K562 (cell line): ENCODE measurements at regions not wholly inside any gene's neighbourhood (a gene's known extent, or its start where the extent isn't known, plus 50 kb on each side); places are given as distances from the start of the nearest gene placed in this dataset.

ENCODE experiments used
- ATAC-seq: fragments of 200-7000 bp; cut with Tn5 transposase; 3 replicates; pipeline ENCODE4 v1.9.1; 2020; ENCODE audit warnings: moderate library complexity
- BruUV-seq: library from RNA; stranded (reverse); fragments of 400-500 nt; replicated peaks from 2 replicates; lab custom pipeline; 2021; lab: Mats Ljungman, UMichigan
- CTCF ChIA-PET: fragments of 300-600 bp; formaldehyde crosslinking; extraction: SDS; loops from one replicate; lab custom pipeline; 2021; ENCODE audit warnings: low intra/inter-chr PET ratio; lab: Yijun Ruan, JAX
- POLR2A ChIA-PET: fragments of 300-600, 350-650 bp; sonication (Branson Sonifier 250); formaldehyde crosslinking; extraction: SDS; loops from one replicate; lab custom pipeline; 2021; ENCODE audit warnings: antibody characterized with exemption, inconsistent platforms; lab: Yijun Ruan, JAX
- DNase-seq, 4 experiments: peaks; one replicate each; pipeline versions ENCODE4 v3.0.0 to v3.0.0-alpha.2; 2011 to 2018; ENCODE audit warnings: low spot score in 3 of 4, mixed read lengths in 3 of 4; ENCODE audit errors: extremely low read depth in 1 of 4
- FAIRE-seq: peaks from 2 replicates; lab custom pipeline; 2011; peaks lifted over from hg19 to GRCh38; lab: Jason Lieb, UNC
- H2AFZ ChIP-seq: 2 replicates; pipeline ENCODE4 v1.6.0; 2011; ENCODE audit warnings: low read depth, low read length, control low read depth, inconsistent platforms
- H3K27ac ChIP-seq: fragments of 200-600 bp; 3 replicates; pipeline ENCODE4 v1.8.0; 2011; ENCODE audit warnings: low read depth, mild to moderate bottlenecking, control low read depth, inconsistent platforms, low read length, moderate library complexity, mixed read lengths; ENCODE audit errors: extremely low read depth
- H3K27me3 ChIP-seq, 2 experiments: fragments of 300-600 bp in 1 of 2; 2 replicates in 1 of 2; 3 replicates in 1 of 2; pipeline versions ENCODE4 v1.6.0 to v1.8.0; 2011; ENCODE audit warnings: inconsistent platforms in 2 of 2, low read length in 2 of 2, mild to moderate bottlenecking in 1 of 2, mixed read lengths in 1 of 2, moderate library complexity in 1 of 2; ENCODE audit not compliant: control insufficient read depth in 2 of 2, insufficient read depth in 2 of 2
- H3K36me3 ChIP-seq: fragments of 300-600 bp; 3 replicates; pipeline ENCODE4 v1.8.0; 2011; ENCODE audit warnings: mild to moderate bottlenecking, low read length, inconsistent platforms; ENCODE audit not compliant: control insufficient read depth, insufficient read depth
- H3K4me1 ChIP-seq, 2 experiments: fragments of 200-600 bp in 1 of 2; replicated peaks in 1 of 2; 2 replicates in 1 of 2; 3 replicates in 1 of 2; pipeline versions ENCODE4 v1.5.1 to v1.8.0; 2011; ENCODE audit warnings: inconsistent platforms in 2 of 2, low read length in 2 of 2, mild to moderate bottlenecking in 1 of 2, mixed read lengths in 1 of 2, moderate library complexity in 1 of 2; ENCODE audit not compliant: control insufficient read depth in 2 of 2, insufficient read depth in 2 of 2
- H3K4me2 ChIP-seq: 2 replicates; pipeline ENCODE4 v1.6.1; 2011; ENCODE audit warnings: low read length, control low read depth, inconsistent platforms, mixed read lengths; ENCODE audit not compliant: insufficient read depth
- H3K4me3 ChIP-seq: fragments of 200-600 bp; sonication (generic), shearing (Covaris generic); 2 replicates; pipeline ENCODE4 v1.5.1; 2016; ENCODE audit warnings: control low read depth, inconsistent platforms
- H3K79me2 ChIP-seq: fragments of 200-600 bp; 3 replicates; pipeline ENCODE4 v1.8.0; 2011; ENCODE audit warnings: low read length, inconsistent platforms; ENCODE audit not compliant: control insufficient read depth, insufficient read depth
- H3K9ac ChIP-seq, 2 experiments: 2 replicates each; pipeline versions ENCODE4 v1.6.0 to v1.6.1; 2011; ENCODE audit warnings: low read depth in 2 of 2, low read length in 2 of 2, control low read depth in 1 of 2, inconsistent platforms in 1 of 2, mild to moderate bottlenecking in 1 of 2, mixed read lengths in 1 of 2; ENCODE audit not compliant: insufficient read depth in 1 of 2
- H3K9me1 ChIP-seq: one replicate; pipeline ENCODE4 v1.6.0; 2011; ENCODE audit warnings: inconsistent platforms, mild to moderate bottlenecking, low read length, moderate library complexity; ENCODE audit not compliant: control insufficient read depth, insufficient read depth
- H3K9me3 ChIP-seq: replicated peaks from 2 replicates; pipeline ENCODE4 v1.5.1; 2011; ENCODE audit warnings: low read depth, low read length, inconsistent platforms; ENCODE audit not compliant: control insufficient read depth, insufficient read depth
- H4K20me1 ChIP-seq: replicated peaks from 2 replicates; pipeline ENCODE4 v1.6.1; 2011; ENCODE audit warnings: low read length, inconsistent platforms, mixed read lengths; ENCODE audit not compliant: control insufficient read depth, insufficient read depth
- FOXP1 ChIP-seq: sonication (generic); formaldehyde crosslinking; IDR thresholded peaks from 2 replicates; pipeline ENCODE4 v1.8.0; 2022; ENCODE audit warnings: mild to moderate bottlenecking, missing genetic modification reagents
- HCFC1 ChIP-seq: IDR thresholded peaks from 2 replicates; pipeline ENCODE4 v1.6.1; 2012; ENCODE audit warnings: low read depth, low read length, improper control_type of control experiment
- MAFG ChIP-seq: fragments of 450-650 bp; conservative IDR thresholded peaks from 2 replicates; pipeline ENCODE4 v1.6.1; 2016; ENCODE audit warnings: missing genetic modification characterization, missing compliant biosample characterization
- SIX5 ChIP-seq, 2 experiments: IDR thresholded peaks; 2 replicates each; pipeline ENCODE4 v1.6.1; 2011; ENCODE audit warnings: low read length in 2 of 2, borderline replicate concordance in 1 of 2, low read depth in 1 of 2, mild to moderate bottlenecking in 1 of 2, moderate library complexity in 1 of 2; ENCODE audit not compliant: insufficient read depth in 1 of 2
- ZBTB34 ChIP-seq: fragments of 250-450 bp; sonication (Bioruptor Pico); IDR thresholded peaks from 2 replicates; pipeline ENCODE4 v1.8.0; 2021; ENCODE audit warnings: mild to moderate bottlenecking, moderate library complexity
- ZNF143 ChIP-seq: sonication (generic); formaldehyde crosslinking; IDR thresholded peaks from 2 replicates; pipeline ENCODE4 v1.9.0; 2022; ENCODE audit warnings: mild to moderate bottlenecking, missing genetic modification reagents
- ZNF197 ChIP-seq: fragments of 200-800 bp; sonication (Bioruptor generic); IDR thresholded peaks from 2 replicates; pipeline ENCODE4 v1.6.1; 2016; ENCODE audit warnings: low read depth, missing genetic modification characterization, missing compliant biosample characterization
- ZNF24 ChIP-seq: fragments of 450-650 bp; IDR thresholded peaks from 2 replicates; pipeline ENCODE4 v1.6.1; 2016
- WGBS: fragments of 100-300 bp; shearing (Covaris generic); methylation state at CpG from one replicate; pipeline ENCODE4 v1.1.6; 2016; ENCODE audit warnings: low coverage, mixed read lengths; ENCODE audit not compliant: insufficient coverage; ENCODE audit errors: missing lambda C conversion rate; 5-methylcytosine and 5-hydroxymethylcytosine counted together
- in situ Hi-C: fragments of 300-500 bp; cut with MboI; formaldehyde crosslinking; loops from 4 replicates; pipeline ENCODE4 v1.15.0; 2018; ENCODE audit warnings: inconsistent platforms, mixed read lengths
- intact Hi-C: fragments of 100-400 bp; cut with micrococcal nuclease; formaldehyde crosslinking; loops from 2 replicates; pipeline ENCODE4 v1.14.2; 2022

GRCh38 chr6:137332637-137333280, 113.6 kb upstream of the IFNGR1 start:
- no peak overlapping the region for H2AFZ ChIP-seq
- no peaks in the 10 kb centered on the region for H3K9me3 ChIP-seq
- no peaks in the 10 kb centered on the region for H3K9me1 ChIP-seq
- no peak overlapping the region for H3K4me3 ChIP-seq
- POLR2A ChIA-PET: no interaction called here
- H4K20me1 ChIP-seq: no peaks in the 10 kb centered on the region
- in situ Hi-C loops: no loop called here
- no peaks in the 10 kb centered on the region for H3K36me3 ChIP-seq
- CTCF ChIA-PET: no interaction called here
- no peak for TF ChIP-seq FOXP1 (CRISPR knock-in tag)
- 0 out of 2 replicates have a peak, but pooled peaks have one; percentile 4 for TF ChIP-seq MAFG (tag)
- TF ChIP-seq ZBTB34 (CRISPR knock-in tag): no peak
- TF ChIP-seq, all 486 proteins: peak for 1
- ATAC-seq: no peak
- no TSS peak for BruUV-seq
- intact Hi-C loops: no loop called here
- Histone ChIP-seq H3K27ac (no peak overlapping the region), H3K4me2 (no peak overlapping the region), H3K27me3 (peaks cover 0 to 24% of the 10 kb centered on the region in 2 experiments; a peak in 3 of 5 replicates), H3K9ac (no peak overlapping the region), H3K79me2 (no peaks in the 10 kb centered on the region), H3K4me1 (no peaks in the 10 kb centered on the region)
- no peak for FAIRE-seq
- 8% methylated on average over 8 of the region's 8 CpGs for WGBS
- DNase-seq: no peak

- H3K36me3 ChIP-seq: no peaks in the 10 kb centered on the region
- H3K9me3 ChIP-seq: no peaks in the 10 kb centered on the region
- H3K4me2 ChIP-seq: no peak overlapping the region
- H4K20me1 ChIP-seq: no peaks in the 10 kb centered on the region
- CTCF ChIA-PET: no interaction called here
- H3K4me3 ChIP-seq: no peak overlapping the region
- DNase-seq (no peak), FAIRE-seq (peak; percentile 37), ATAC-seq (peak; percentile 55; the same call in 2 of the 3 replicates)
- 0% methylated on average over 1 of the region's 1 CpG for WGBS
- no peak overlapping the region for H3K27ac ChIP-seq
- no TSS peak for BruUV-seq
- no peaks in the 10 kb centered on the region for H3K4me1 ChIP-seq
- POLR2A ChIA-PET: no interaction called here
- no peak for TF ChIP-seq ZNF24
- TF ChIP-seq HCFC1: peak; percentile 63
- peak in 1 of 2 experiments; percentile 21; a peak in 1 of 4 replicates for TF ChIP-seq SIX5 (IDR thresholded peaks at IDR 0.05; ENCODE audit: borderline replicate concordance in 1 of 2, insufficient read depth in 1 of 2, low read depth in 1 of 2, low read length in 2 of 2)
- TF ChIP-seq ZNF143 (CRISPR knock-in tag): peak; percentile 40; the same call in 1 of the 2 replicates
- TF ChIP-seq ZNF197 (CRISPR knock-in tag): no peak
- intact Hi-C loops (no loop called here), in situ Hi-C loops (no loop called here)
- H2AFZ ChIP-seq: no peak overlapping the region
- no peaks in the 10 kb centered on the region for H3K9me1 ChIP-seq
- peaks cover 4 to 8% of the 10 kb centered on the region in 2 experiments; a peak in 4 of 5 replicates for H3K27me3 ChIP-seq
- no peaks in the 10 kb centered on the region for H3K79me2 ChIP-seq
- H3K9ac ChIP-seq: no peak overlapping the region
Observed at GRCh38 chr6:137323860-137324259, 104.7 kb upstream of the IFNGR1 start.
